Subcutaneous abdominal adipose tissue (tissue), 5 donors: ENCODE measurements at regions not wholly inside any gene's neighbourhood (a gene's known extent, or its start where the extent isn't known, plus 50 kb on each side); places are given as distances from the start of the nearest gene placed in this dataset.

Source experiments
- H3K27ac ChIP-seq: one replicate; pipeline ENCODE4 v1.7.0; 2013; ENCODE audit warnings: low read depth, mild to moderate bottlenecking, inconsistent platforms, low read length, moderate library complexity
- H3K27me3 ChIP-seq, 5 donors: one replicate each; pipeline ENCODE4 v1.7.0; 2013; ENCODE audit warnings: low read length in 5 of 5, inconsistent platforms in 1 of 5; ENCODE audit not compliant: control insufficient read depth in 5 of 5, insufficient read depth in 4 of 5
- H3K36me3 ChIP-seq, 5 donors: one replicate each; pipeline ENCODE4 v1.7.0; 2013; ENCODE audit warnings: low read length in 5 of 5; ENCODE audit not compliant: control insufficient read depth in 5 of 5, insufficient read depth in 5 of 5
- H3K4me1 ChIP-seq, 5 donors: one replicate each; pipeline ENCODE4 v1.7.0; 2013; ENCODE audit warnings: low read length in 5 of 5, mild to moderate bottlenecking in 3 of 5, moderate library complexity in 1 of 5; ENCODE audit not compliant: control insufficient read depth in 5 of 5, insufficient read depth in 5 of 5
- H3K4me3 ChIP-seq, 5 donors: one replicate each; pipeline ENCODE4 v1.7.0; 2013; ENCODE audit warnings: low read length in 5 of 5, low read depth in 1 of 5
- H3K9ac ChIP-seq, 5 donors: one replicate each; pipeline ENCODE4 v1.7.0; 2013; ENCODE audit warnings: low read length in 5 of 5, mild to moderate bottlenecking in 4 of 5, moderate library complexity in 3 of 5
- H3K9me3 ChIP-seq, 5 donors: one replicate each; pipeline ENCODE4 v1.7.0; 2013; ENCODE audit warnings: low read length in 5 of 5; ENCODE audit not compliant: control insufficient read depth in 5 of 5
- donor health status: healthy.
- donor health status: healthy.
- donor health status: healthy.
- donor health status: healthy.
- donor health status: healthy.

- H3K4me1 ChIP-seq: peaks cover 0 to 6% (median 0%) of the 10 kb centered on the region in 5 donors
- H3K9me3 ChIP-seq: no peaks in the 10 kb centered on the region
- no peak overlapping the region for H3K27ac ChIP-seq
- no peaks in the 10 kb centered on the region for H3K27me3 ChIP-seq
- H3K36me3 ChIP-seq: no peaks in the 10 kb centered on the region
- no peak overlapping the region for H3K9ac ChIP-seq
- no peak overlapping the region for H3K4me3 ChIP-seq
Measured at GRCh38 chr3:72018343-72018984, 233.5 kb upstream of the PROK2 start.

DNA sequence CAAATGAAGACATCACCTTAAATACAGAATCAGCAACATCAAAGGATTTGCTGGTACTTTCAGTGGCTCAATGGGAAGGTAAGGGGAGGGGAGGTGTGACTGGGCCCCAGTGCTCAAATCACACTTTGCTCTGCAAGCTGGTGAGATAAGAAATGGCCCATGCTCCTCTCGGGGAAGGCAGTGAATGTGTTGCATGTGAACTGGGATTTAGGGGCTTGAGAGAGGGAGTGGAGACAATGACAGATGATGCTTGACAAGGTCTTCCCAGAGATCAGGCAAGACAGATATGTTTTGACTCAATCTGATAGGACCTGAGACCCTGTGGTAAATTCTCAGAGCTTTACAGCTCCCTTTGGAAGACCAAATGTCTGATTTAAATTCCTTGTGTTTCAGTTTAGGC lies 233.0 kb upstream of the PROK2 start:
- no peak overlapping the region for H3K4me3 ChIP-seq
- no peaks in the 10 kb centered on the region for H3K27me3 ChIP-seq
- no peaks in the 10 kb centered on the region for H3K9me3 ChIP-seq
- H3K36me3 ChIP-seq: no peaks in the 10 kb centered on the region
- no peak overlapping the region for H3K9ac ChIP-seq
- H3K4me1 ChIP-seq: peaks cover 0 to 6% (median 0%) of the 10 kb centered on the region in 5 donors
- H3K27ac ChIP-seq: no peak overlapping the region

DNA sequence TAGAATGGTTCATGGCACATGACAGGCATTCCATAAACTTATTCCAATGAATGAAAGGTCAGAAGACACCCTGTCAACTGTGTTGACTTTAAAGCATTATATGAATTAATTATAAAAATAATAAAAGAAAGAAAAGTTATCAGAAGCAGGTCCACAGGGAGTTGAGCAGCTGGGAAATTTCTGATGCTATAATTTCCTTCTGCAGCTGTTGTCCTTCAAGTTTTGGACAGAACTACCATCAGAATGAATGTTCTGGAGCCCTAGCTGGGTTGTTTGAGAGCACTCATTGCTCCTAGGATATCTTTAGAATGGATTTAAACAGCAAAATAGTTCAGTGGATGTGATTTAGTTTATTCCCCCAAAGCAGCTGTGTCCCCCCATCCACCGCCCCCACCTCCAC lies 232.4 kb upstream of the PROK2 start:
- H3K27me3 ChIP-seq: no peaks in the 10 kb centered on the region
- no peak overlapping the region for H3K9ac ChIP-seq
- peaks cover 0 to 6% (median 0%) of the 10 kb centered on the region in 5 donors for H3K4me1 ChIP-seq
- H3K27ac ChIP-seq: no peak overlapping the region
- H3K9me3 ChIP-seq: no peaks in the 10 kb centered on the region
- no peak overlapping the region for H3K4me3 ChIP-seq
- H3K36me3 ChIP-seq: no peaks in the 10 kb centered on the region

DNA sequence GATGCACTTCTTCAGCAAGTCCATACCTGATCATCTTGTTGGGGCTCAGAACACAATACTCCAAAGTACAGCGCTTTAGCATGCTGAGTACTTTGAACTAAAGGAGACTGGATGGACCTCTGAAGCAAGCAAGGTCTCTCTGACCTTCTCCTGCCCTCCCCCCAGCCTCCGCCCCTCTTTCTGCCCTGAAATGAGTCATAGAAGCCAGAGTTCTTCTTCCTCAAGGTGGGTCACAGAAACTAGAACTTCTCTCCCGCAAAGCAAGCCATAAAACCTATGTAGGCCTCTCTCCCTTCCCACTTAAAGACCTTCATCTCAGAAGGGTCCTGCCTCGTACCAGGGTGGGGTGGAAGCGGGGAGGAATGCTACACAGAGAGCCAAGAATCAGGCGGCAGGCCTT lies 230.5 kb upstream of the PROK2 start:
- H3K27ac ChIP-seq: no peak overlapping the region
- H3K9me3 ChIP-seq: no peaks in the 10 kb centered on the region
- peaks cover 0 to 6% (median 0%) of the 10 kb centered on the region in 5 donors for H3K4me1 ChIP-seq
- H3K4me3 ChIP-seq: no peak overlapping the region
- H3K27me3 ChIP-seq: no peaks in the 10 kb centered on the region
- no peak overlapping the region for H3K9ac ChIP-seq
- no peaks in the 10 kb centered on the region for H3K36me3 ChIP-seq

DNA sequence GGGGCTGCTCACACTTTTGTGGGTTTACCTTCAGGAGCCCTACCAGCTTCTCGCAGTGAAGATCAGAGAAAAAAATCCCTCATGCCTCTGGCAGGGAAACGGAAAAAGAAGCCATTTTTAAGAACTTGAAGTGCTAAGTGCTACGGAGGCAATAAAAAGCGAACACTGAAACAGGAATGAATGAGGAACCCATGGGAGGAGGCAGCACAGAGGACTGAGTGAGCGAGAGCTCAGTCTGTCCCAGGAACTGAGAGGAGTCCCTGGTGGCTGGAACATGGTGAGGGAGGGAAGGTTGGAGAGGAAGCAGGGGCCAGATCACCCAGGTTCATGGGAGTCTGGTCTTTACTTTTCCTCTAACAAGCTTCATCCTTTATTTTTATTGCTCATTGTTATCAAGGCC lies 228.1 kb upstream of the PROK2 start:
- Histone ChIP-seq H3K36me3 (no peaks in the 10 kb centered on the region), H3K4me1 (peaks cover 0 to 7% (median under 1%) of the 10 kb centered on the region in 5 donors), H3K9me3 (no peaks in the 10 kb centered on the region), H3K27ac (no peak overlapping the region), H3K27me3 (no peaks in the 10 kb centered on the region), H3K9ac (no peak overlapping the region), H3K4me3 (no peak overlapping the region)

GRCh38 chr3:72012363-72012762 lies 227.4 kb upstream of the PROK2 start:
- Histone ChIP-seq H3K9ac (no peak overlapping the region), H3K4me3 (no peak overlapping the region), H3K9me3 (no peaks in the 10 kb centered on the region), H3K4me1 (peaks cover 0 to 7% (median 0%) of the 10 kb centered on the region in 5 donors), H3K27me3 (no peaks in the 10 kb centered on the region), H3K27ac (no peak overlapping the region), H3K36me3 (no peaks in the 10 kb centered on the region)

GRCh38 chr3:72011485-72011884 lies 226.5 kb upstream of the PROK2 start:
- no peak overlapping the region for H3K4me3 ChIP-seq
- no peak overlapping the region for H3K9ac ChIP-seq
- no peaks in the 10 kb centered on the region for H3K27me3 ChIP-seq
- H3K4me1 ChIP-seq: peaks cover 0 to 7% (median 0%) of the 10 kb centered on the region in 5 donors
- H3K27ac ChIP-seq: no peak overlapping the region
- H3K36me3 ChIP-seq: no peaks in the 10 kb centered on the region
- H3K9me3 ChIP-seq: no peaks in the 10 kb centered on the region

GRCh38 chr3:72009851-72010443 lies 225.0 kb upstream of the PROK2 start:
- peaks cover 0 to 7% (median 0%) of the 10 kb centered on the region in 5 donors for H3K4me1 ChIP-seq
- H3K9ac ChIP-seq: no peak overlapping the region
- no peak overlapping the region for H3K4me3 ChIP-seq
- no peaks in the 10 kb centered on the region for H3K9me3 ChIP-seq
- H3K27ac ChIP-seq: no peak overlapping the region
- H3K27me3 ChIP-seq: peaks cover 0 to 2% (median 0%) of the 10 kb centered on the region in 5 donors
- H3K36me3 ChIP-seq: no peaks in the 10 kb centered on the region

- Histone ChIP-seq H3K36me3 (no peaks in the 10 kb centered on the region), H3K4me3 (no peak overlapping the region), H3K9ac (no peak overlapping the region), H3K27ac (no peak overlapping the region), H3K9me3 (no peaks in the 10 kb centered on the region), H3K27me3 (peaks cover 0 to 2% (median 0%) of the 10 kb centered on the region in 5 donors), H3K4me1 (peaks cover 0 to 7% (median 0%) of the 10 kb centered on the region in 5 donors)
Measured at GRCh38 chr3:72008226-72008996, 223.5 kb upstream of the PROK2 start.
